SK-N-MC (cell line): ENCODE measurements at regions not wholly inside any gene's neighbourhood (a gene's known extent, or its start where the extent isn't known, plus 50 kb on each side); places are given as distances from the start of the nearest gene placed in this dataset.

Experiments
- DNase-seq: peaks from one replicate; pipeline ENCODE4 v3.0.0-alpha.2; 2011; ENCODE audit warnings: low read depth, low spot score
- H3K27ac ChIP-seq: fragments of 200-600 bp; sonication (generic); 2 replicates; pipeline ENCODE4 v1.5.1; 2016; ENCODE audit warnings: mixed run types
- H3K36me3 ChIP-seq: fragments of 200-600 bp; sonication (generic); 2 replicates; pipeline ENCODE4 v1.6.1; 2017; ENCODE audit warnings: antibody characterized with exemption, low read length, mixed read lengths; ENCODE audit not compliant: insufficient read depth
- H3K4me3 ChIP-seq: fragments of 200-600 bp; sonication (generic); 2 replicates; pipeline ENCODE4 v1.5.1; 2016
- H3K9ac ChIP-seq: fragments of 200-600 bp; sonication (generic); 2 replicates; pipeline ENCODE4 v1.8.0; 2017; ENCODE audit warnings: mixed run types, mixed read lengths; ENCODE audit not compliant: insufficient read length
- H3K9me3 ChIP-seq: fragments of 200-600 bp; sonication (generic); 2 replicates; pipeline ENCODE4 v1.6.1; 2017; ENCODE audit warnings: low read depth, mild to moderate bottlenecking, antibody characterized with exemption, low read length, moderate library complexity, mixed read lengths
- EZH2 ChIP-seq: fragments of 200-600 bp; sonication (generic); IDR thresholded peaks from one replicate; pipeline ENCODE4 v1.6.1; 2017; ENCODE audit warnings: antibody characterized with exemption
- FOXP2 ChIP-seq: optimal IDR thresholded peaks from 2 replicates; pipeline ENCODE3; 2011; ENCODE audit warnings: mild to moderate bottlenecking, moderate library complexity; ENCODE audit not compliant: insufficient read depth; ENCODE audit errors: extremely low read length, control extremely low read depth
- POLR2AphosphoS5 ChIP-seq: IDR thresholded peaks from 2 replicates; pipeline ENCODE4 v1.6.1; 2012; ENCODE audit warnings: mild to moderate bottlenecking, low read depth, low read length, borderline replicate concordance

- DNase-seq = no peak
- Histone ChIP-seq H3K27ac (no peak overlapping the region), H3K4me3 (no peak overlapping the region), H3K36me3 (no peaks in the 10 kb centered on the region), H3K9ac (no peak overlapping the region), H3K9me3 (no peaks in the 10 kb centered on the region)
- TF ChIP-seq EZH2 (no peak), FOXP2 (no peak), POLR2AphosphoS5 (no peak)
Measured at GRCh38 chrX:122464341-122464740, 719.7 kb upstream of the GRIA3 start.

- TF ChIP-seq POLR2AphosphoS5 (no peak), EZH2 (no peak), FOXP2 (no peak)
- no peak overlapping the region for H3K4me3 ChIP-seq
- H3K9ac ChIP-seq = no peak overlapping the region
- no peaks in the 10 kb centered on the region for H3K9me3 ChIP-seq
- no peaks in the 10 kb centered on the region for H3K36me3 ChIP-seq
- H3K27ac ChIP-seq = no peak overlapping the region
- no peak for DNase-seq
Measured at GRCh38 chrX:122475306-122475705, 708.8 kb upstream of the GRIA3 start.

GRCh38 chrX:122500556-122500955, 683.5 kb upstream of the GRIA3 start:
- Histone ChIP-seq H3K36me3 (no peaks in the 10 kb centered on the region), H3K9me3 (no peaks in the 10 kb centered on the region), H3K9ac (no peak overlapping the region), H3K4me3 (no peak overlapping the region), H3K27ac (no peak overlapping the region)
- TF ChIP-seq FOXP2 (no peak), EZH2 (no peak), POLR2AphosphoS5 (no peak)
- no peak for DNase-seq

GRCh38 chrX:122501652-122502051, 682.4 kb upstream of the GRIA3 start:
- no peak for TF ChIP-seq FOXP2
- no peak for TF ChIP-seq EZH2
- no peak for TF ChIP-seq POLR2AphosphoS5
- DNase-seq = no peak
- Histone ChIP-seq H3K4me3 (no peak overlapping the region), H3K9ac (no peak overlapping the region), H3K9me3 (no peaks in the 10 kb centered on the region), H3K27ac (no peak overlapping the region), H3K36me3 (no peaks in the 10 kb centered on the region)

- no peak for DNase-seq
- no peak overlapping the region for H3K9ac ChIP-seq
- H3K27ac ChIP-seq = no peak overlapping the region
- TF ChIP-seq EZH2 (no peak), FOXP2 (no peak), POLR2AphosphoS5 (no peak)
- H3K9me3 ChIP-seq = no peaks in the 10 kb centered on the region
- no peak overlapping the region for H3K4me3 ChIP-seq
- H3K36me3 ChIP-seq = no peaks in the 10 kb centered on the region
Measured at GRCh38 chrX:122504026-122504425, 680.1 kb upstream of the GRIA3 start.

- no peak overlapping the region for H3K9ac ChIP-seq
- no peak overlapping the region for H3K4me3 ChIP-seq
- TF ChIP-seq POLR2AphosphoS5 (no peak), EZH2 (no peak), FOXP2 (no peak)
- no peak for DNase-seq
- H3K9me3 ChIP-seq = no peaks in the 10 kb centered on the region
- no peak overlapping the region for H3K27ac ChIP-seq
- no peaks in the 10 kb centered on the region for H3K36me3 ChIP-seq
Measured at GRCh38 chrX:122512561-122513072, 671.5 kb upstream of the GRIA3 start.

- no peak overlapping the region for H3K4me3 ChIP-seq
- no peak for TF ChIP-seq POLR2AphosphoS5
- no peak for TF ChIP-seq FOXP2
- no peaks in the 10 kb centered on the region for H3K36me3 ChIP-seq
- no peak for DNase-seq
- no peaks in the 10 kb centered on the region for H3K9me3 ChIP-seq
- no peak overlapping the region for H3K27ac ChIP-seq
- H3K9ac ChIP-seq = no peak overlapping the region
Measured at GRCh38 chrX:122517786-122518185, 666.3 kb upstream of the GRIA3 start.

GRCh38 chrX:122545778-122546177, 638.3 kb upstream of the GRIA3 start:
- no peak overlapping the region for H3K9ac ChIP-seq
- no peak overlapping the region for H3K4me3 ChIP-seq
- H3K36me3 ChIP-seq = no peaks in the 10 kb centered on the region
- TF ChIP-seq POLR2AphosphoS5 (no peak), FOXP2 (no peak), EZH2 (no peak)
- H3K27ac ChIP-seq = no peak overlapping the region
- no peaks in the 10 kb centered on the region for H3K9me3 ChIP-seq
- no peak for DNase-seq

GRCh38 chrX:122546269-122546668, 637.8 kb upstream of the GRIA3 start:
- no peak overlapping the region for H3K4me3 ChIP-seq
- H3K9ac ChIP-seq = no peak overlapping the region
- DNase-seq = no peak
- no peaks in the 10 kb centered on the region for H3K9me3 ChIP-seq
- TF ChIP-seq EZH2 (no peak), FOXP2 (no peak), POLR2AphosphoS5 (no peak)
- no peak overlapping the region for H3K27ac ChIP-seq
- no peaks in the 10 kb centered on the region for H3K36me3 ChIP-seq
